PC-9 (cell line): ENCODE measurements at regions not wholly inside any gene's neighbourhood (a gene's known extent, or its start where the extent isn't known, plus 50 kb on each side); places are given as distances from the start of the nearest gene placed in this dataset.

Source experiments
- EZH2 ChIP-seq: fragments of 200-600 bp; sonication (generic); IDR thresholded peaks from 2 replicates; pipeline ENCODE4 v1.8.0; 2017; ENCODE audit warnings: antibody characterized with exemption, low read depth
- TF ChIP-seq, protein P1 (sequence below): fragments of 200-600 bp; sonication (generic); conservative IDR thresholded peaks from 2 replicates; pipeline ENCODE4 v1.6.1; 2017; ENCODE audit warnings: mixed run types, antibody characterized with exemption, mild to moderate bottlenecking, moderate library complexity

DNA sequence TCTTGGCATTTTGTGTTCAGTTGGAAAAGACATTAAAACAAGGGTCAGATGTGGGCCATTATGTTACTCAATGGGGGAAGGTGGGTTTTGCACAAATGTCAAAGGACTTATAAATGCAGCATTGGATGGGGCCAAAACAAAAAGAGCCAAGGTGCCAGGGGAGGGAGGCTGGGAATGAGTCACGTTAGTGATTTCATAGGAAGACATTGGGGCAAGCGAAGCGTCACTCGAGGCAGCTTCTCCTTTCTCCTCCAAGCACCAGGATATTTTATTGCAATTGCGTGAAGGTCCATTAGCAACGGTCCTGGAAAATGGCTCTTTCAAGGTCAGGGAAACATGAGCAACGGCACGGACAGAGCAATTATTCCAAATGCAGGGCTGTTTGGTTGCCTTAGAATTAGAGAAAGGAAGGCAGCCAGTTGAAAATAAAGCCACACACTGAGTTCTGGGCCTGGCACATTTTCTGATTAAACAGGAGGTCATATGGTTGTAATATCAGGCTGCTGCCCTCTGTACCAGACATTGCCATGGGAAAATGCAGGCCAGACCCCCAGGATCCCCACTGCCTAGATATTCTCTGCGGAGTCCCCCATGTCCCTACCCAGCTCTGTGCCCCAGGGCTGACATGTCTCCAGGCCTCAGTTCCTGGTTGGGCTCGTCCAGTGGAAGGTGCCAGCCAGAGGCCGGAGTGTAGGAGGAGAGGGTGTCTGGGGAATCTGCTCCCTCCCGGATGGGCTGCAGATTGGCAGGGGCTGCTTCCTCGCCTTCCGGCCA, 63.3 kb upstream of the NANOS1 start:
- TF ChIP-seq, protein P1, sequence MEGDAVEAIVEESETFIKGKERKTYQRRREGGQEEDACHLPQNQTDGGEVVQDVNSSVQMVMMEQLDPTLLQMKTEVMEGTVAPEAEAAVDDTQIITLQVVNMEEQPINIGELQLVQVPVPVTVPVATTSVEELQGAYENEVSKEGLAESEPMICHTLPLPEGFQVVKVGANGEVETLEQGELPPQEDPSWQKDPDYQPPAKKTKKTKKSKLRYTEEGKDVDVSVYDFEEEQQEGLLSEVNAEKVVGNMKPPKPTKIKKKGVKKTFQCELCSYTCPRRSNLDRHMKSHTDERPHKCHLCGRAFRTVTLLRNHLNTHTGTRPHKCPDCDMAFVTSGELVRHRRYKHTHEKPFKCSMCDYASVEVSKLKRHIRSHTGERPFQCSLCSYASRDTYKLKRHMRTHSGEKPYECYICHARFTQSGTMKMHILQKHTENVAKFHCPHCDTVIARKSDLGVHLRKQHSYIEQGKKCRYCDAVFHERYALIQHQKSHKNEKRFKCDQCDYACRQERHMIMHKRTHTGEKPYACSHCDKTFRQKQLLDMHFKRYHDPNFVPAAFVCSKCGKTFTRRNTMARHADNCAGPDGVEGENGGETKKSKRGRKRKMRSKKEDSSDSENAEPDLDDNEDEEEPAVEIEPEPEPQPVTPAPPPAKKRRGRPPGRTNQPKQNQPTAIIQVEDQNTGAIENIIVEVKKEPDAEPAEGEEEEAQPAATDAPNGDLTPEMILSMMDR, result no peak
- TF ChIP-seq EZH2, result no peak
